ENCODE measurements at regions not wholly inside any gene's neighbourhood (a gene's known extent, or its start where the extent isn't known, plus 50 kb on each side); places are given as distances from the start of the nearest gene placed in this dataset.

DNA sequence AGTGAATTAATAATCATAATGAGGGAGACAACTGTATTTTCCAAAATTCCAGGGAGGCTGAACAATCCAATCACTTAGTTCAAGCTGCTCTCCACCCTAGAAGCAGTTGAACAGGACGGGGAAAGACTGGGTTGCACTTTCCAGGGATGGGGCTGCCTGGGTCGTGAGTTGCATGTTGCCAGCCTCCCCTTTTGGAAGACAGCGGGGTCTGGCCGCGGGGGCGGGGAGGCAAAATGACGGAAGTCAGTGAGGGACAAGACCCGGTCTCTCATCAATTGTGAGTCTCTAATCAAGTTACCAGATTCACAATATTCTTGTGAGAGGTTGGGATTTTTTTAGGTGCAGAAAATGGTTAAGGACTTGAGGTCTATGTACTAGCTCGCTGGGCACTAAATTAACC lies 484.1 kb downstream of the ZSWIM6 start:
- ChIA-PET POLR2A (no interaction called here), CTCF (interaction anchor here (3.2 kb wide), 1 partner anchor 9 kb away, joined by 29 read pairs; no protein-coding TSS in a partner anchor)
- Histone ChIP-seq H3K4me1 (peaks cover 13% of the 10 kb centered on the region; the same call in 2 of the 3 replicates), H3K4me2 (no peak overlapping the region), H3K27ac (no peak overlapping the region), H3K9me3 (peaks cover 6% of the 10 kb centered on the region; the same call in 2 of the 3 replicates), H3K4me3 (no peak overlapping the region)
- WGBS (ENCODE audit: missing lambda C conversion rate) = 73% methylated on average over 9 of the region's 9 CpGs
- FAIRE-seq = no peak
- ATAC-seq = no peak
- TF ChIP-seq, protein P1, sequence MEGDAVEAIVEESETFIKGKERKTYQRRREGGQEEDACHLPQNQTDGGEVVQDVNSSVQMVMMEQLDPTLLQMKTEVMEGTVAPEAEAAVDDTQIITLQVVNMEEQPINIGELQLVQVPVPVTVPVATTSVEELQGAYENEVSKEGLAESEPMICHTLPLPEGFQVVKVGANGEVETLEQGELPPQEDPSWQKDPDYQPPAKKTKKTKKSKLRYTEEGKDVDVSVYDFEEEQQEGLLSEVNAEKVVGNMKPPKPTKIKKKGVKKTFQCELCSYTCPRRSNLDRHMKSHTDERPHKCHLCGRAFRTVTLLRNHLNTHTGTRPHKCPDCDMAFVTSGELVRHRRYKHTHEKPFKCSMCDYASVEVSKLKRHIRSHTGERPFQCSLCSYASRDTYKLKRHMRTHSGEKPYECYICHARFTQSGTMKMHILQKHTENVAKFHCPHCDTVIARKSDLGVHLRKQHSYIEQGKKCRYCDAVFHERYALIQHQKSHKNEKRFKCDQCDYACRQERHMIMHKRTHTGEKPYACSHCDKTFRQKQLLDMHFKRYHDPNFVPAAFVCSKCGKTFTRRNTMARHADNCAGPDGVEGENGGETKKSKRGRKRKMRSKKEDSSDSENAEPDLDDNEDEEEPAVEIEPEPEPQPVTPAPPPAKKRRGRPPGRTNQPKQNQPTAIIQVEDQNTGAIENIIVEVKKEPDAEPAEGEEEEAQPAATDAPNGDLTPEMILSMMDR (IDR thresholded peaks at IDR 0.05) = no peak
- no peak for TF ChIP-seq EHMT2 (IDR thresholded peaks at IDR 0.05; ENCODE audit: low read depth)
- TF ChIP-seq FOXS1 (CRISPR knock-in tag; IDR thresholded peaks at IDR 0.05) = no peak
- DNase-seq (ENCODE audit: low read depth in 1 of 2, low spot score in 1 of 2) = no peak

DNA sequence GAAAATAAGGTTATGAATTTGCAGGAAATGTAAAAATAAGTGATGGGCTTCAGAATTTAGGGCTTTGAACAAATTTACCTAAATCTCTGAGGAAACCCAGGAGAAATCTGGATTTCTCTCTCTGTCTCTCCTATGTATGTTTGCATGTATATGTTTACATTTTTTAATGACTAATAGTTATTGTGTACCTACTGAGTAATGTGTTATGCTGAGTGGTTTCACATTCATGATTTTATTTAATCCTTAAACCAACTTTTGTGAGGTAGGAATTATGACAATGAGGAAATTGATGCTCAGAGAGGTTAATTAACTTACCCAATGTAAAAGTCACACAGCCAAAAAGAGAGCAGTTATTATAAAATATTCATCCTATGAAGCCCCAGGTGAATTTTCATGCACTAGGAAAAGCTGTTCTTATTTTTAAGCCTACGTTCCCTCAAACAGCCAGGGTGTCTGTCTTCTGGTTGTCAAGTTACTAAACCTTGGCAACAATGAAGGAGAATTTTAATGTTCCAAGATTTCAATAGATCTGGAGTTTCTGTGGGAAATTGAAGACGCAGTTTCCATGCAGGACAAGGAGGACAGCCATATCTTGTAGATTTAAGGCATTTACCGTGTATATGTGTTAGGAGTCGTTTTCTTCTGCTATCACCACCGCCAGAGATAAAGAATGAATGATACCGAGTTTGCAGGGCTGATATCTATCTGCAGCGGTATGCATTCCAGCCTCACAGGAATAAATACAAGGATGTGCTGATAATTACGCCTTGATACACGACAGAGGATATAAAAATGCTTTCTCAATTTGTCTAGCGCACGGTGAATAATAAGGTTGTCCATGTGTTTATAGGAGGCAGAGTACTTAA lies 484.8 kb downstream of the ZSWIM6 start:
- H3K4me3 ChIP-seq = no peak overlapping the region
- POLR2A ChIA-PET = interaction anchor here (0.6 kb wide), 1 partner anchor 485 kb away, joined by 3 read pairs; no protein-coding TSS in a partner anchor
- 61% methylated on average over 11 of the region's 11 CpGs for WGBS (ENCODE audit: missing lambda C conversion rate)
- no peak overlapping the region for H3K4me2 ChIP-seq
- ATAC-seq (no peak; a peak in 1 of 6 replicates), FAIRE-seq (no peak), DNase-seq (ENCODE audit: low read depth in 1 of 2, low spot score in 1 of 2) (no peak)
- peaks cover 13% of the 10 kb centered on the region; the same call in 2 of the 3 replicates for H3K4me1 ChIP-seq
- peaks cover 6% of the 10 kb centered on the region; the same call in 2 of the 3 replicates for H3K9me3 ChIP-seq
- TF ChIP-seq CHD2 (IDR thresholded peaks at IDR 0.05; ENCODE audit: low read length, partially characterized antibody) (no peak), HOXB5 (CRISPR knock-in tag; IDR thresholded peaks at IDR 0.05) (no peak)
- CTCF ChIA-PET = interaction anchor here (0.6 to 3.2 kb wide), 13 partner anchors 10 to 1721 kb away, joined by 3 to 29 read pairs (median 3); no protein-coding TSS in a partner anchor
- no peak overlapping the region for H3K27ac ChIP-seq

DNA sequence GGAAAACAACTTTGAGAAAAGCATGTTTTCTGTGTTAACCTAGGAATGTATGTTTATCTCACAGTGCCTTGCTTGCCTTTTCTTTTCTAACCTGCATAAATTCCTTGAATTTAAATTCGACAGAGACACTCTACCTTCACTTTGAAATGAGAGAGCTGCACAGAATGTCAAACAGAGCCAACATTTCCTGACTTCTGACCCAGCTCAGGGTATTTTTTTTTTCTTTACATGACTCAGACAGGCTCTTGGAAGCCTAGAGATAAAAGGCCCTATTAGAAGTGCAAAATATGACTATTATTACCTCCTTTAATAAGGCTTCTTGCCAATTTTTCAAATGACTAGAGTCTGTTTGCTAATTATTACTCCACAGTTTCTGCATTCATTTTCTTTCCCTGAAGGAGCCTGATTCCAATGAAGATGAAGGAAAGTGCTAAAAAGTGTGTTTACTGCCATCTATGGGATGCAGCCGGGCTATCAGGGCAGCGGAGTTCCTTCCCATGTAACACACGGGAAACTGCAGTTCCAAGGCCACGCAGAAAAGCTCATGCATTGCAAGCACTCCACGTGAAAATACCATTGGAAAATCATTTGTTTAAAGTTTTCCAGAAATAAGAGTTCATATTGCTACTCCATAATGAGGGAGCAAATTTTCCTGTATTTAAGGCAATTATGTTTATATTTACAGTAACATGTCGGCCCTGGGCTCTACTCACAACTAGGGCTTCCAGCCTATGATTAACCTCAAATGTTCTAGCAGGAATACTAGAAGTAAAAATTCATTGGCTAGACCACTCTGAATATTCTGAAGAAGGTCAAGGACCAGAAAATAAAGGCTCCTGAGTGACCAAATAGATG lies 485.6 kb downstream of the ZSWIM6 start:
- CTCF ChIA-PET = interaction anchor here (0.6 to 3.2 kb wide), 17 partner anchors 11 to 1722 kb away, joined by 3 to 29 read pairs (median 3); no protein-coding TSS in a partner anchor
- DNase-seq (ENCODE audit: low read depth in 1 of 2, low spot score in 1 of 2) = peak; percentile 36 to 64
- peak; percentile 97 to 98 for ATAC-seq
- 14% methylated on average over 7 of the region's 7 CpGs for WGBS (ENCODE audit: missing lambda C conversion rate)
- Histone ChIP-seq H3K9me3 (peaks cover 6% of the 10 kb centered on the region; the same call in 2 of the 3 replicates), H3K4me3 (no peak overlapping the region), H3K4me2 (0 out of 3 replicates have a peak overlapping the region, but pooled peaks have one; percentile 7), H3K4me1 (peaks cover 13% of the 10 kb centered on the region; the same call in 2 of the 3 replicates), H3K27ac (no peak overlapping the region)
- peak; percentile 90 for FAIRE-seq
- POLR2A ChIA-PET = interaction anchor here (0.6 kb wide), 1 partner anchor 486 kb away, joined by 3 read pairs; no protein-coding TSS in a partner anchor
- TF ChIP-seq MYC (IDR thresholded peaks at IDR 0.05; ENCODE audit: borderline replicate concordance, low read length) (no peak), HDAC2 (IDR thresholded peaks at IDR 0.05) (no peak), HOXB13 (CRISPR knock-in tag; IDR thresholded peaks at IDR 0.05; ENCODE audit: low read depth) (no peak), EP300 (IDR thresholded peaks at IDR 0.05) (no peak), POLR2AphosphoS2 (conservative IDR thresholded peaks at IDR 0.05; ENCODE audit: low read length) (no peak), RCOR1 (IDR thresholded peaks at IDR 0.05; ENCODE audit: low read depth, low read length) (no peak), NR3C1 (IDR thresholded peaks at IDR 0.05) (no peak), CEBPB (IDR thresholded peaks at IDR 0.05) (no peak), JUN (IDR thresholded peaks at IDR 0.05) (no peak), RAD21 (conservative IDR thresholded peaks at IDR 0.05 in 1 of 2, IDR thresholded peaks at IDR 0.05 in 1 of 2) (peak; percentile 76 to 83), GATA3 (IDR thresholded peaks at IDR 0.05; ENCODE audit: borderline replicate concordance) (no peak), EHF (CRISPR knock-in tag; IDR thresholded peaks at IDR 0.05) (no peak), CBX8 (IDR thresholded peaks at IDR 0.05) (no peak), KDM1A (IDR thresholded peaks at IDR 0.05; ENCODE audit: low read depth) (no peak), FOXS1 (CRISPR knock-in tag; IDR thresholded peaks at IDR 0.05) (no peak), TFCP2L1 (CRISPR knock-in tag; IDR thresholded peaks at IDR 0.05) (no peak), MAZ (IDR thresholded peaks at IDR 0.05; ENCODE audit: borderline replicate concordance, low read depth, low read length) (no peak), HOXB5 (CRISPR knock-in tag; IDR thresholded peaks at IDR 0.05) (no peak), SMC3 (IDR thresholded peaks at IDR 0.05) (peak; percentile 72), FOSB (CRISPR knock-in tag; IDR thresholded peaks at IDR 0.05) (no peak)
- TF ChIP-seq, protein P2, sequence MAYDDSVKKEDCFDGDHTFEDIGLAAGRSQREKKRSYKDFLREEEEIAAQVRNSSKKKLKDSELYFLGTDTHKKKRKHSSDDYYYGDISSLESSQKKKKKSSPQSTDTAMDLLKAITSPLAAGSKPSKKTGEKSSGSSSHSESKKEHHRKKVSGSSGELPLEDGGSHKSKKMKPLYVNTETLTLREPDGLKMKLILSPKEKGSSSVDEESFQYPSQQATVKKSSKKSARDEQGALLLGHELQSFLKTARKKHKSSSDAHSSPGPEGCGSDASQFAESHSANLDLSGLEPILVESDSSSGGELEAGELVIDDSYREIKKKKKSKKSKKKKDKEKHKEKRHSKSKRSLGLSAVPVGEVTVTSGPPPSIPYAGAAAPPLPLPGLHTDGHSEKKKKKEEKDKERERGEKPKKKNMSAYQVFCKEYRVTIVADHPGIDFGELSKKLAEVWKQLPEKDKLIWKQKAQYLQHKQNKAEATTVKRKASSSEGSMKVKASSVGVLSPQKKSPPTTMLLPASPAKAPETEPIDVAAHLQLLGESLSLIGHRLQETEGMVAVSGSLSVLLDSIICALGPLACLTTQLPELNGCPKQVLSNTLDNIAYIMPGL (CRISPR knock-in tag; IDR thresholded peaks at IDR 0.05; ENCODE audit: borderline replicate concordance) = no peak
- TF ChIP-seq, protein P3, sequence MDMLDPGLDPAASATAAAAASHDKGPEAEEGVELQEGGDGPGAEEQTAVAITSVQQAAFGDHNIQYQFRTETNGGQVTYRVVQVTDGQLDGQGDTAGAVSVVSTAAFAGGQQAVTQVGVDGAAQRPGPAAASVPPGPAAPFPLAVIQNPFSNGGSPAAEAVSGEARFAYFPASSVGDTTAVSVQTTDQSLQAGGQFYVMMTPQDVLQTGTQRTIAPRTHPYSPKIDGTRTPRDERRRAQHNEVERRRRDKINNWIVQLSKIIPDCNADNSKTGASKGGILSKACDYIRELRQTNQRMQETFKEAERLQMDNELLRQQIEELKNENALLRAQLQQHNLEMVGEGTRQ (IDR thresholded peaks at IDR 0.05) = no peak
- TF ChIP-seq, protein P4, sequence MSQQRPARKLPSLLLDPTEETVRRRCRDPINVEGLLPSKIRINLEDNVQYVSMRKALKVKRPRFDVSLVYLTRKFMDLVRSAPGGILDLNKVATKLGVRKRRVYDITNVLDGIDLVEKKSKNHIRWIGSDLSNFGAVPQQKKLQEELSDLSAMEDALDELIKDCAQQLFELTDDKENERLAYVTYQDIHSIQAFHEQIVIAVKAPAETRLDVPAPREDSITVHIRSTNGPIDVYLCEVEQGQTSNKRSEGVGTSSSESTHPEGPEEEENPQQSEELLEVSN (IDR thresholded peaks at IDR 0.05; ENCODE audit: borderline replicate concordance, low read depth) = no peak
